Epidermal melanocyte (primary cell): ENCODE measurements at regions not wholly inside any gene's neighbourhood (a gene's known extent, or its start where the extent isn't known, plus 50 kb on each side); places are given as distances from the start of the nearest gene placed in this dataset.

Experiments
- DNase-seq: peaks from one replicate; pipeline ENCODE4 v3.0.0; 2011; ENCODE audit warnings: low spot score; ENCODE audit not compliant: insufficient read length

- no peak for DNase-seq
Measured at GRCh38 chr1:185514311-185514710, 197.3 kb upstream of the IVNS1ABP start.

DNA sequence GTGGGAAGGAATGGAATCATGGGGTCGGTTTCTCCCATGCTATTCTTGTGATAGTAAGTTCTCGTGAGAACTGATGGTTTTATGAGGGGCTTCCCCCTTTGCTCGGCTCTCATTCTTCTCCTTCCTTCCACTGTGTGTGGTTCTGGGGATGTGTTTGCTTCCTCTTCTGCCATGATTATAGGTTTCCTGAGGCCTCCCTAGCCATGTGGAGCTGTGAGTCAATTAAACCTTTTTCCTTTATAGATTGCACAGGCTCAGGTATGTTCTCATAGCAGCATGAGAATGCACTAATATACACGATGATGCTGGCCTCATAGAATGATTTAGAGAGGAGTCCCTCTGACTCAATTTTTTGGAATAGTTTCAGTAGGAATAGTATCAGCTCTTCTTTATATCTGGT, 195.4 kb upstream of the IVNS1ABP start:
- no peak for DNase-seq

DNA sequence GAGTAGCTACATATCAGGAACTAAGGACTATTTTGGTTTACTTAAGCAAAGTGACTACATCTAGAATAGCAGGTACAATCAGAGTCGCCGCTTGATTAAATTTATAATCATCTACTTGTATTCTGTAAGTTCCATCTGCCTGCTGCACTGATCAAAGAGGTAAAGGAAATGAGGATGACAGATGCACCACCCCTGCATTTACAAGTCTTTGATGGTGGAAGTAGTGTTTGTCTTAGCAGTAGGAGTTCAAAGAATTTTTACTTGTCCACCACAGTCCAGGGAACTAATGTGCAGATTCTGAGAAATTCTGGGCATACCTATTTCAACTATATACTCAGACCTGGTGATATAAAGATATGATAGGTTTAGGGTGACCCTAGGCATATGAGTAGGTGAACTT, 184.1 kb upstream of the IVNS1ABP start:
- no peak for DNase-seq

DNA sequence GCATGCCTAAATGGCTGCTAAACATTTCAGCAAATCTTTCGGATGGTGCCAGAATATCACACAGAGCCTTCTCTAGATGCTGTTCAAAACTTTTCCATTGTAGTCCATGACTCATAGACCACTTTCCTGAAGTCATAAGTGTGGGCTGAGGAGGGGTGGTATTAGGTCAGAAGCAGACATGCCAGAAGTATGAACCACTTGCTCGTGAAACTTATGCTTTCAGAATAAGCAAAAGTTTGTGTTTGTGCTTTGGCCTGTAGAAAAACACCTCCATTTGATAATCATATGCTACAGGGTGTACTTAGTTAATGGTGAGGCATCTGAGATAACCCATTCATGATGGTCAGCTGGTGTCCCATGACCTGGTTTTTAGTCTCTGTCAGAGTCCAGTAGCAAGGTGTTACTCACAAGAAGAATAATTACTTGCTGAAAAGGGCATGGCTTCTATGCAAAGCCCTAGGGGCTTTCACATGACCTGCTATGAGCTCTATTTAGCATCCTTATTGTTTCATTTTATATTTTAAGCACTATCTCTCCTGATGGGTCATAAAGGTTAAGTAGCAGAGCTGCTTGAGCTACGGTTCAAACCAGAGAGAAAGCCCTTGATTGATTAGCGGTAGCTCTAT, 183.1 kb upstream of the IVNS1ABP start:
- DNase-seq = no peak

- DNase-seq = no peak
Measured at GRCh38 chr1:185498207-185498606, 181.2 kb upstream of the IVNS1ABP start.

GRCh38 chr1:185497177-185497576, 180.1 kb upstream of the IVNS1ABP start:
- DNase-seq = no peak

- DNase-seq = no peak
Measured at GRCh38 chr1:185495898-185496297, 178.9 kb upstream of the IVNS1ABP start.

DNA sequence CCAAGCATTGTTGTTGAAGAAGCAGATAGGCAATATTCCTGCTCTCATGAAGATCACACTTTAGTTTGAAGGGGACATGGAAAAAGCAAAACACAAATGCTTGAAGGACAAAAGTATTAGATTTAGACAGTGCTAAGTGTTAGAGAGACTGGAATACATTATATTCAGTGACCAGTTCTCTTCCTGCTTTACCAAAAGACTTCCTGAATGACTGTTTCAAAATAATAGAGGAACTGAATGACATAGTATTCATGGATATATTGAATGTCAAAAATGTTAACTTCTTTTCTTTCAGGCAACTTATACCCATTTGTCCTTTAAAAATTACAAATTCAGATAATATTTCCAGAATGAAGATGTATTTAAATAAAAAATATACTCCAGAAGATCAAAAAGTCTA, 178.0 kb upstream of the IVNS1ABP start:
- DNase-seq = no peak

GRCh38 chr1:185492089-185492825, 175.2 kb upstream of the IVNS1ABP start:
- DNase-seq = no peak

GRCh38 chr1:185491604-185492003, 174.6 kb upstream of the IVNS1ABP start:
- no peak for DNase-seq

DNA sequence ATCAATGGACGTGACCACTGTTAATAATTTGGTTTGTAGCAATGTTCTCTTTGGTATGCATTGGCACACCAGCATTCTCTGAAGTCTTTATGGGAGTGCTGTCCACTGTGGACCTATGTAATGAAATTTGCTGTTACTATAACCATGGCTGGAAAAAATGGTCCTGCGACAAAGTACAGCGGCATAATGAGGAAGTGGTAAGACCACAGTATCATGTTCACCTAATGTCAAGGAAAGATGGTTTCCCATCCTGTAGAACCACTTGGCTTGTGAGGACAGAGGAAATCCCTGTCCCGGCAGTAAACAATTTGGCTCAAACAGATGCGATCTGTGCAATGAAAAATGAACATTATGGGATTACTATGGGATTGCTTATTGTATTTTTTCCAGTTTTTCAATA, 173.9 kb upstream of the IVNS1ABP start:
- DNase-seq = no peak

DNA sequence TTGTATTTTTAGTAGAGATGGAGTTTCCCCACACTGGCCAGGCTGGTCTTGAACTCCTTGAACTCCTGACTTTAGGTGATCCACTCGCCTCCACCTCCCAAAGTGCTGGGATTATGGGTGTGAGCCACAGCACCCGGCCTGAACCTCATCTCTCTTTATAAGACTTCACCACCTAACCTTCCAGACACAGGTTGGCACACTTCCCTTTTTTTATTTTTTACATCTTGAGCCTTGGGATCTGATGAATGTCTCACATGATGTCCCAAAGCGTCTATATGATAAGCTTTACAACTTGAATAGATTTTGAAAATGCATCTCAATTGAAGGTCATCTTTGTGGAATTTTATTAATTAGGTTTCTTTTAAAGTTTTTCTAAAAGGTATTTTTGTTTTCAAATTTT, 172.4 kb upstream of the IVNS1ABP start:
- DNase-seq = no peak

DNA sequence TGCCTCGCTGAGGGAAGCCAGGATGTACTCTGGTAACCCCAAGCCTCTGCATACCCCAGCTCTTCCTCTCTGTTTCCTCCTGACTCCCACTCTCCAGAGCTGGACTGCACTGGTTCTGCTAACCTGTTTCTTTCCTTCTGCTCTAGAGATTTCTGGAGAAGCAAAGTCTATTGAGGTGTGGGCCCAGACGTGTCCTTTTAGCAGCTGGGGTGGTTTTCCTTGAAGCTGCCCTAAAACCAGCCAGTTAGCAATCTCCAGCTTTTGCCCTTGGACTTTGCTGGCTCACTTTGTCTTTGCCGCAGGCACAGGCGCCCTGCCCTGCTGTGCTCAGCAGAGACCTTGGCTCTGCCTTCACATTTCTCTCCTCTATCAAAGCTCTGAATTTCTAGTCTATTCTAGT, 171.8 kb upstream of the IVNS1ABP start:
- DNase-seq = no peak

GRCh38 chr1:185487936-185488335, 170.9 kb upstream of the IVNS1ABP start:
- DNase-seq = no peak

GRCh38 chr1:185487026-185487425, 170.0 kb upstream of the IVNS1ABP start:
- no peak for DNase-seq

GRCh38 chr1:185486346-185486745, 169.3 kb upstream of the IVNS1ABP start:
- no peak for DNase-seq

GRCh38 chr1:185483664-185484450, 166.8 kb upstream of the IVNS1ABP start:
- peak; percentile 50 for DNase-seq

- DNase-seq = no peak
Measured at GRCh38 chr1:185483217-185483616, 166.2 kb upstream of the IVNS1ABP start.

GRCh38 chr1:185480545-185480944, 163.5 kb upstream of the IVNS1ABP start:
- no peak for DNase-seq

- DNase-seq = no peak
Measured at GRCh38 chr1:185479796-185480195, 162.8 kb upstream of the IVNS1ABP start.

GRCh38 chr1:185478877-185479276, 161.8 kb upstream of the IVNS1ABP start:
- no peak for DNase-seq
